ENCODE measurements at regions not wholly inside any gene's neighbourhood (a gene's known extent, or its start where the extent isn't known, plus 50 kb on each side); places are given as distances from the start of the nearest gene placed in this dataset.

- H3K36me3 ChIP-seq: no peaks in the 10 kb centered on the region
- no peaks in the 10 kb centered on the region for H3K27me3 ChIP-seq
- no peak for DNase-seq
- WGBS, 5 donors: 38 to 73% (median 46%) methylated on average over 1 of the region's 1 CpG
- H3K27ac ChIP-seq: no peak overlapping the region
- no peak overlapping the region for H3K4me3 ChIP-seq
- no peaks in the 10 kb centered on the region for H3K9me3 ChIP-seq
- peaks cover 0 to 7% (median 0%) of the 10 kb centered on the region in 4 donors for H3K4me1 ChIP-seq
- TF ChIP-seq POLR2A (IDR thresholded peaks at IDR 0.05) (no peak), POLR2AphosphoS5 (IDR thresholded peaks at IDR 0.05) (no peak), EP300 (IDR thresholded peaks at IDR 0.05) (no peak), CTCF (IDR thresholded peaks at IDR 0.05) (no peak)
- intact Hi-C loops (cut with DNase I; ENCODE audit: low total_unique reads): no loop called here
Measured at GRCh38 chr20:39941245-39941644, 747.8 kb downstream of the MAFB start.

GRCh38 chr20:39939241-39939865, 749.7 kb downstream of the MAFB start:
- no peaks in the 10 kb centered on the region for H3K36me3 ChIP-seq
- TF ChIP-seq POLR2A (IDR thresholded peaks at IDR 0.05) (no peak), EP300 (IDR thresholded peaks at IDR 0.05) (no peak), CTCF (IDR thresholded peaks at IDR 0.05) (no peak), POLR2AphosphoS5 (IDR thresholded peaks at IDR 0.05) (no peak)
- intact Hi-C loops (cut with DNase I; ENCODE audit: low total_unique reads): no loop called here
- peaks cover 0 to 7% (median 0%) of the 10 kb centered on the region in 4 donors for H3K4me1 ChIP-seq
- H3K9me3 ChIP-seq: no peaks in the 10 kb centered on the region
- H3K27ac ChIP-seq: no peak overlapping the region
- H3K4me3 ChIP-seq: no peak overlapping the region
- no peak for DNase-seq
- H3K27me3 ChIP-seq: no peaks in the 10 kb centered on the region
- WGBS, 5 donors: 70 to 79% (median 74%) methylated on average over 2 of the region's 2 CpGs

- intact Hi-C loops (cut with DNase I; ENCODE audit: low total_unique reads): no loop called here
- Histone ChIP-seq H3K4me1 (peaks cover 0 to 4% (median 0%) of the 10 kb centered on the region in 4 donors), H3K9me3 (no peaks in the 10 kb centered on the region), H3K4me3 (no peak overlapping the region), H3K27me3 (no peaks in the 10 kb centered on the region), H3K36me3 (no peaks in the 10 kb centered on the region), H3K27ac (no peak overlapping the region)
- no peak for TF ChIP-seq POLR2A (IDR thresholded peaks at IDR 0.05)
- TF ChIP-seq POLR2AphosphoS5 (IDR thresholded peaks at IDR 0.05): no peak
- TF ChIP-seq EP300 (IDR thresholded peaks at IDR 0.05): no peak
- no peak for TF ChIP-seq CTCF (IDR thresholded peaks at IDR 0.05)
- no peak for DNase-seq
- 71 to 88% (median 76%) methylated on average over 5 of the region's 5 CpGs for WGBS, 5 donors
Measured at GRCh38 chr20:39936401-39936800, 752.6 kb downstream of the MAFB start.

- no peak overlapping the region for H3K27ac ChIP-seq
- H3K36me3 ChIP-seq: no peaks in the 10 kb centered on the region
- whole genome bisulfite sequencing, 5 donors: 56 to 71% (median 63%) methylated on average over 4 of the region's 4 CpGs
- no peak for TF ChIP-seq POLR2A (IDR thresholded peaks at IDR 0.05)
- intact Hi-C loops (cut with DNase I; ENCODE audit: low total_unique reads): no loop called here
- no peaks in the 10 kb centered on the region for H3K9me3 ChIP-seq
- DNase-seq: no peak
- H3K27me3 ChIP-seq: no peaks in the 10 kb centered on the region
- H3K4me3 ChIP-seq: no peak overlapping the region
- no peaks in the 10 kb centered on the region for H3K4me1 ChIP-seq
Measured at GRCh38 chr20:39935901-39936300, 753.1 kb downstream of the MAFB start.

GRCh38 chr20:39916236-39916765, 772.7 kb downstream of the MAFB start:
- Histone ChIP-seq H3K27ac (no peak overlapping the region), H3K27me3 (no peaks in the 10 kb centered on the region), H3K9me3 (no peaks in the 10 kb centered on the region), H3K36me3 (no peaks in the 10 kb centered on the region), H3K4me3 (no peak overlapping the region), H3K4me1 (no peaks in the 10 kb centered on the region)
- no peak for DNase-seq
- TF ChIP-seq POLR2A (IDR thresholded peaks at IDR 0.05) (no peak), CTCF (IDR thresholded peaks at IDR 0.05) (no peak), EP300 (IDR thresholded peaks at IDR 0.05) (no peak), POLR2AphosphoS5 (IDR thresholded peaks at IDR 0.05) (no peak)
- 82 to 85% (median 84%) methylated on average over 2 of the region's 2 CpGs for WGBS, 5 donors
- intact Hi-C loops (cut with DNase I; ENCODE audit: low total_unique reads): no loop called here

All from stomach (tissue), 8 donors.